Tibial nerve (tissue), 3 donors: ENCODE measurements at regions not wholly inside any gene's neighbourhood (a gene's known extent, or its start where the extent isn't known, plus 50 kb on each side); places are given as distances from the start of the nearest gene placed in this dataset.

Experiments used
- CTCF ChIP-seq, 5 experiments: fragments of 200-600 bp in 3 of 5; fragments of 450-650 bp in 2 of 5; sonication (generic) in 3 of 5; IDR thresholded peaks; one replicate each; pipeline ENCODE4 v1.5.1; 2016 to 2019; ENCODE audit warnings: antibody characterized with exemption in 5 of 5, mild to moderate bottlenecking in 3 of 5, moderate library complexity in 2 of 5
- POLR2A ChIP-seq, 2 donors: fragments of 450-650 bp; IDR thresholded peaks; one replicate each; pipeline ENCODE4 v1.6.1; 2017; ENCODE audit warnings: antibody characterized with exemption in 2 of 2, mild to moderate bottlenecking in 2 of 2, moderate library complexity in 2 of 2

- TF ChIP-seq POLR2A (IDR thresholded peaks at IDR 0.05): no peak
- no peak for TF ChIP-seq CTCF (IDR thresholded peaks at IDR 0.05)
Observed at GRCh38 chr18:73838107-73838506, 309.5 kb downstream of the FBXO15 start.
